ENCODE measurements at regions not wholly inside any gene's neighbourhood (a gene's known extent, or its start where the extent isn't known, plus 50 kb on each side); places are given as distances from the start of the nearest gene placed in this dataset.

- TF ChIP-seq CTCF (IDR thresholded peaks at IDR 0.05), result no peak
- H3K9me3 ChIP-seq, result peaks cover 0 to 8% (median 0%) of the 10 kb centered on the region in 11 donors
- H3K4me3 ChIP-seq, result no peak overlapping the region
- DNase-seq (no peak), ATAC-seq (no peak)
- H3K27ac ChIP-seq, result no peak overlapping the region
- H3K36me3 ChIP-seq, result no peaks in the 10 kb centered on the region
- peaks cover 0 to 29% (median 25%) of the 10 kb centered on the region in 7 donors for H3K27me3 ChIP-seq
- intact Hi-C loops (cut with DNase I), result no loop called here
- H3K4me1 ChIP-seq, result no peaks in the 10 kb centered on the region
- WGBS, 2 donors, result 59 to 63% methylated on average over 41 of the region's 41 CpGs
These were observed 51.1 kb upstream of the PPP2R3B start for GRCh38 chrX:437661-438390.

GRCh38 chrX:439241-439640 is 52.5 kb upstream of the PPP2R3B start:
- H3K4me1 ChIP-seq, result no peaks in the 10 kb centered on the region
- TF ChIP-seq CTCF (IDR thresholded peaks at IDR 0.05), result no peak
- 94 to 97% methylated on average over 7 of the region's 7 CpGs for WGBS, 2 donors
- ATAC-seq, result no peak
- H3K4me3 ChIP-seq, result no peak overlapping the region
- no peak overlapping the region for H3K27ac ChIP-seq
- H3K27me3 ChIP-seq, result peaks cover 0 to 29% (median 25%) of the 10 kb centered on the region in 7 donors
- H3K9me3 ChIP-seq, result peaks cover 0 to 8% (median 0%) of the 10 kb centered on the region in 11 donors
- intact Hi-C loops (cut with DNase I), result no loop called here
- no peak for DNase-seq
- H3K36me3 ChIP-seq, result no peaks in the 10 kb centered on the region

- DNase-seq (no peak), ATAC-seq (no peak)
- no peaks in the 10 kb centered on the region for H3K36me3 ChIP-seq
- peaks cover 0 to 8% (median 0%) of the 10 kb centered on the region in 11 donors for H3K9me3 ChIP-seq
- no peak overlapping the region for H3K27ac ChIP-seq
- H3K4me3 ChIP-seq, result no peak overlapping the region
- WGBS, 2 donors, result 92 to 93% methylated on average over 9 of the region's 9 CpGs
- intact Hi-C loops (cut with DNase I), result no loop called here
- TF ChIP-seq CTCF (IDR thresholded peaks at IDR 0.05), result no peak
- H3K27me3 ChIP-seq, result peaks cover 0 to 29% (median 25%) of the 10 kb centered on the region in 7 donors
- no peaks in the 10 kb centered on the region for H3K4me1 ChIP-seq
These were observed 53.0 kb upstream of the PPP2R3B start for GRCh38 chrX:439719-440118.

- no peaks in the 10 kb centered on the region for H3K4me1 ChIP-seq
- 90 to 95% methylated on average over 14 of the region's 14 CpGs for WGBS, 2 donors
- H3K27ac ChIP-seq, result no peak overlapping the region
- H3K4me3 ChIP-seq, result no peak overlapping the region
- H3K36me3 ChIP-seq, result no peaks in the 10 kb centered on the region
- DNase-seq (no peak), ATAC-seq (no peak)
- no peak for TF ChIP-seq CTCF (IDR thresholded peaks at IDR 0.05)
- intact Hi-C loops (cut with DNase I), result no loop called here
- peaks cover 0 to 23% (median 17%) of the 10 kb centered on the region in 7 donors for H3K27me3 ChIP-seq
- peaks cover 0 to 8% (median 0%) of the 10 kb centered on the region in 11 donors for H3K9me3 ChIP-seq
These were observed 53.9 kb upstream of the PPP2R3B start for GRCh38 chrX:440636-441035.
